MCF 10A (cell line): ENCODE measurements at regions not wholly inside any gene's neighbourhood (a gene's known extent, or its start where the extent isn't known, plus 50 kb on each side); places are given as distances from the start of the nearest gene placed in this dataset.

Experiments
- BruUV-seq: library from RNA; stranded (reverse); fragments of 400-500 nt; replicated peaks from 2 replicates; lab custom pipeline; 2021; lab: Mats Ljungman, UMichigan
- CTCF ChIA-PET: fragments of 300-600 bp; sonication (Branson Sonifier 250); formaldehyde crosslinking; extraction: SDS; loops from one replicate; lab custom pipeline; 2021; ENCODE audit warnings: antibody characterized with exemption, inconsistent platforms; lab: Yijun Ruan, JAX
- POLR2A ChIA-PET: fragments of 300-600, 350-650 bp; sonication (Branson Sonifier 250); formaldehyde crosslinking; extraction: SDS; loops from one replicate; lab custom pipeline; 2020; ENCODE audit warnings: antibody characterized with exemption, inconsistent platforms; lab: Yijun Ruan, JAX
- DNase-seq: peaks from one replicate; pipeline ENCODE4 v3.0.0-alpha.2; 2018; ENCODE audit not compliant: unreplicated experiment
- H3K27ac Mint-ChIP-seq: one replicate; pipeline ENCODE4 v1.8.0; 2022; ENCODE audit warnings: mild to moderate bottlenecking, low read depth, mixed read lengths; ENCODE audit not compliant: unreplicated experiment
- H3K27me3 Mint-ChIP-seq: one replicate; pipeline ENCODE4 v1.8.0; 2022; ENCODE audit warnings: mixed read lengths; ENCODE audit not compliant: insufficient read depth, unreplicated experiment
- H3K36me3 Mint-ChIP-seq: one replicate; pipeline ENCODE4 v1.8.0; 2022; ENCODE audit warnings: mild to moderate bottlenecking, moderate library complexity, mixed read lengths; ENCODE audit not compliant: insufficient read depth, unreplicated experiment
- H3K4me1 Mint-ChIP-seq: one replicate; pipeline ENCODE4 v1.8.0; 2022; ENCODE audit warnings: mixed read lengths; ENCODE audit not compliant: insufficient read depth, unreplicated experiment
- H3K4me3 Mint-ChIP-seq: one replicate; pipeline ENCODE4 v1.8.0; 2022; ENCODE audit warnings: mild to moderate bottlenecking, moderate library complexity, mixed read lengths; ENCODE audit not compliant: unreplicated experiment
- H3K9me3 Mint-ChIP-seq: one replicate; pipeline ENCODE4 v1.8.0; 2022; ENCODE audit warnings: mixed read lengths; ENCODE audit not compliant: unreplicated experiment
- intact Hi-C: fragments of 100-400 bp; cut with micrococcal nuclease; formaldehyde crosslinking; loops from 2 replicates; pipeline ENCODE4 v1.14.1; 2022
- TF ChIP-seq, protein P1 (sequence below): fragments of 200-600 bp; IDR thresholded peaks from one replicate; pipeline ENCODE4 v1.8.0; 2022; ENCODE audit warnings: antibody characterized with exemption, mild to moderate bottlenecking; ENCODE audit not compliant: unreplicated experiment

GRCh38 chr4:59339631-59340030 is 1860.5 kb upstream of the ADGRL3 start:
- Mint-ChIP-seq H3K4me1 (no peaks in the 10 kb centered on the region), H3K4me3 (no peak overlapping the region), H3K27ac (no peak overlapping the region), H3K9me3 (no peaks in the 10 kb centered on the region), H3K27me3 (no peaks in the 10 kb centered on the region), H3K36me3 (no peaks in the 10 kb centered on the region)
- DNase-seq = no peak
- no TSS peak for BruUV-seq
- ChIA-PET CTCF (no interaction called here), POLR2A (no interaction called here)
- TF ChIP-seq, protein P1, sequence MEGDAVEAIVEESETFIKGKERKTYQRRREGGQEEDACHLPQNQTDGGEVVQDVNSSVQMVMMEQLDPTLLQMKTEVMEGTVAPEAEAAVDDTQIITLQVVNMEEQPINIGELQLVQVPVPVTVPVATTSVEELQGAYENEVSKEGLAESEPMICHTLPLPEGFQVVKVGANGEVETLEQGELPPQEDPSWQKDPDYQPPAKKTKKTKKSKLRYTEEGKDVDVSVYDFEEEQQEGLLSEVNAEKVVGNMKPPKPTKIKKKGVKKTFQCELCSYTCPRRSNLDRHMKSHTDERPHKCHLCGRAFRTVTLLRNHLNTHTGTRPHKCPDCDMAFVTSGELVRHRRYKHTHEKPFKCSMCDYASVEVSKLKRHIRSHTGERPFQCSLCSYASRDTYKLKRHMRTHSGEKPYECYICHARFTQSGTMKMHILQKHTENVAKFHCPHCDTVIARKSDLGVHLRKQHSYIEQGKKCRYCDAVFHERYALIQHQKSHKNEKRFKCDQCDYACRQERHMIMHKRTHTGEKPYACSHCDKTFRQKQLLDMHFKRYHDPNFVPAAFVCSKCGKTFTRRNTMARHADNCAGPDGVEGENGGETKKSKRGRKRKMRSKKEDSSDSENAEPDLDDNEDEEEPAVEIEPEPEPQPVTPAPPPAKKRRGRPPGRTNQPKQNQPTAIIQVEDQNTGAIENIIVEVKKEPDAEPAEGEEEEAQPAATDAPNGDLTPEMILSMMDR = no peak
- intact Hi-C loops = no loop called here

- TF ChIP-seq, protein P1 = no peak
- Mint-ChIP-seq H3K27ac (peak overlapping the region; percentile 59), H3K27me3 (no peaks in the 10 kb centered on the region), H3K4me1 (peaks cover 5% of the 10 kb centered on the region), H3K9me3 (peaks cover 6% of the 10 kb centered on the region), H3K36me3 (no peaks in the 10 kb centered on the region), H3K4me3 (no peak overlapping the region)
- ChIA-PET POLR2A (no interaction called here), CTCF (no interaction called here)
- peak; percentile 3 for DNase-seq
- no TSS peak for BruUV-seq
- intact Hi-C loops = no loop called here
Observed at GRCh38 chr4:59341506-59341905, 1858.6 kb upstream of the ADGRL3 start.

- intact Hi-C loops = no loop called here
- DNase-seq = no peak
- no peaks in the 10 kb centered on the region for H3K27me3 Mint-ChIP-seq
- ChIA-PET CTCF (interaction anchor here (0.8 to 1.5 kb wide), 2 partner anchors 11 to 22 kb away, joined by 3 to 4 read pairs; no protein-coding TSS in a partner anchor), POLR2A (interaction anchor here (0.7 kb wide), 1 partner anchor 47 kb away, joined by 3 read pairs; no protein-coding TSS in a partner anchor)
- peaks cover 6% of the 10 kb centered on the region for H3K9me3 Mint-ChIP-seq
- H3K4me1 Mint-ChIP-seq = peaks cover 5% of the 10 kb centered on the region
- TF ChIP-seq, protein P1 = no peak
- no TSS peak for BruUV-seq
- H3K27ac Mint-ChIP-seq = no peak overlapping the region
- H3K4me3 Mint-ChIP-seq = no peak overlapping the region
- no peaks in the 10 kb centered on the region for H3K36me3 Mint-ChIP-seq
Observed at GRCh38 chr4:59348949-59349348, 1851.2 kb upstream of the ADGRL3 start.

DNA sequence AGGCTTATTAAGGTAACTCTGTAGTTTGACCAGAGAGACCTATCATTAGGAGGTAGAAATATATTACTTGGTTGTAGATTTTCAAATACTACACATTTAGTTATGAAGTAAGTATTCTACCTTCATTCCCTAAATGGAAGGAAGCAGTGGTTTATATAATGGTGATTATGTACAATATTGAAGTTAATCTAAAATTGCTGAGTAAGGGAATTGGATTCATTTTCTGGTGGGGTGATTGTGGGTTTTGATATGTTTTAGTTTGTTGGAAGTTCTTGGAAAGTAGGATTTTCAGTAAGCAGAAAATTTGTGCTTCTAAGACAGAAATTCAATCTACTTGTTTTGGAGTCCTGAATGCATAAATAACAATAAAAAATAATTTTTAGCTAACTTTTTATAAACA is 1830.9 kb upstream of the ADGRL3 start:
- BruUV-seq = no TSS peak
- no peak overlapping the region for H3K27ac Mint-ChIP-seq
- POLR2A ChIA-PET = no interaction called here

More for the DNA sequence above, 1830.9 kb upstream of the ADGRL3 start:
- no peak overlapping the region for H3K4me3 Mint-ChIP-seq
- CTCF ChIA-PET = no interaction called here
- H3K27me3 Mint-ChIP-seq = no peaks in the 10 kb centered on the region
- no peaks in the 10 kb centered on the region for H3K36me3 Mint-ChIP-seq
- H3K9me3 Mint-ChIP-seq = no peaks in the 10 kb centered on the region
- H3K4me1 Mint-ChIP-seq = no peaks in the 10 kb centered on the region
- TF ChIP-seq, protein P1 = no peak
- intact Hi-C loops = no loop called here
- no peak for DNase-seq
